ENCODE measurements at regions not wholly inside any gene's neighbourhood (a gene's known extent, or its start where the extent isn't known, plus 50 kb on each side); places are given as distances from the start of the nearest gene placed in this dataset.
A peak's percentile ranks its signal among the peaks of the same experiment; 100 is the strongest.

GRCh38 chr15:100781061-100781960 is 98.3 kb upstream of the ALDH1A3 start:
- Histone ChIP-seq H3K4me3 (no peak overlapping the region), H3K4me1 (no peaks in the 10 kb centered on the region), H3K27ac (no peak overlapping the region), H3K9me3 (no peaks in the 10 kb centered on the region), H3K27me3 (no peaks in the 10 kb centered on the region), H3K36me3 (no peaks in the 10 kb centered on the region)
- 87 to 91% methylated on average over 11 of the region's 11 CpGs for WGBS, 2 donors
- DNase-seq (ENCODE audit: low spot score in 2 of 2) = peak in 1 of 2 donors; percentile 3
- no peak for TF ChIP-seq POLR2A (IDR thresholded peaks at IDR 0.05)
- no peak for TF ChIP-seq EP300 (IDR thresholded peaks at IDR 0.05)
- no peak for TF ChIP-seq CTCF (IDR thresholded peaks at IDR 0.05)

GRCh38 chr15:100781961-100782530 is 97.6 kb upstream of the ALDH1A3 start:
- no peak for TF ChIP-seq CTCF (IDR thresholded peaks at IDR 0.05)
- no peak for TF ChIP-seq POLR2A (IDR thresholded peaks at IDR 0.05)
- no peak for TF ChIP-seq EP300 (IDR thresholded peaks at IDR 0.05)
- Histone ChIP-seq H3K27ac (no peak overlapping the region), H3K36me3 (no peaks in the 10 kb centered on the region), H3K4me1 (no peaks in the 10 kb centered on the region), H3K27me3 (no peaks in the 10 kb centered on the region), H3K4me3 (no peak overlapping the region), H3K9me3 (no peaks in the 10 kb centered on the region)
- 82 to 83% methylated on average over 7 of the region's 7 CpGs for WGBS, 2 donors
- DNase-seq (ENCODE audit: low spot score in 2 of 2) = peak in 1 of 2 donors; percentile 2

GRCh38 chr15:100783291-100783690 is 96.3 kb upstream of the ALDH1A3 start:
- no peak overlapping the region for H3K4me3 ChIP-seq

GRCh38 chr15:100783760-100784492 is 95.7 kb upstream of the ALDH1A3 start:
- no peaks in the 10 kb centered on the region for H3K4me1 ChIP-seq

More at GRCh38 chr15:100783291-100783690, 96.3 kb upstream of the ALDH1A3 start:
- peak in 1 of 2 donors; percentile 7 for DNase-seq (ENCODE audit: low spot score in 2 of 2)
- no peaks in the 10 kb centered on the region for H3K36me3 ChIP-seq
- H3K9me3 ChIP-seq = no peaks in the 10 kb centered on the region
- no peaks in the 10 kb centered on the region for H3K4me1 ChIP-seq
- no peak overlapping the region for H3K27ac ChIP-seq
- H3K27me3 ChIP-seq = no peaks in the 10 kb centered on the region
- WGBS, 2 donors = 88 to 92% methylated on average over 7 of the region's 7 CpGs
- TF ChIP-seq POLR2A (IDR thresholded peaks at IDR 0.05) = no peak
- TF ChIP-seq CTCF (IDR thresholded peaks at IDR 0.05) = no peak
- TF ChIP-seq EP300 (IDR thresholded peaks at IDR 0.05) = no peak

More at GRCh38 chr15:100783760-100784492, 95.7 kb upstream of the ALDH1A3 start:
- no peak for TF ChIP-seq EP300 (IDR thresholded peaks at IDR 0.05)
- no peak for TF ChIP-seq POLR2A (IDR thresholded peaks at IDR 0.05)
- no peak for TF ChIP-seq CTCF (IDR thresholded peaks at IDR 0.05)
- peak in 1 of 2 donors; percentile 3 for DNase-seq (ENCODE audit: low spot score in 2 of 2)
- H3K4me3 ChIP-seq = no peak overlapping the region
- H3K9me3 ChIP-seq = no peaks in the 10 kb centered on the region
- H3K27me3 ChIP-seq = no peaks in the 10 kb centered on the region
- WGBS, 2 donors = 85 to 86% methylated on average over 17 of the region's 17 CpGs
- no peak overlapping the region for H3K27ac ChIP-seq
- no peaks in the 10 kb centered on the region for H3K36me3 ChIP-seq
